ENCODE measurements at regions not wholly inside any gene's neighbourhood (a gene's known extent, or its start where the extent isn't known, plus 50 kb on each side); places are given as distances from the start of the nearest gene placed in this dataset.

GRCh38 chr11:11077898-11078297 is 220.0 kb upstream of the ZBED5 start:
- DNase-seq (ENCODE audit: low spot score) = no peak

DNA sequence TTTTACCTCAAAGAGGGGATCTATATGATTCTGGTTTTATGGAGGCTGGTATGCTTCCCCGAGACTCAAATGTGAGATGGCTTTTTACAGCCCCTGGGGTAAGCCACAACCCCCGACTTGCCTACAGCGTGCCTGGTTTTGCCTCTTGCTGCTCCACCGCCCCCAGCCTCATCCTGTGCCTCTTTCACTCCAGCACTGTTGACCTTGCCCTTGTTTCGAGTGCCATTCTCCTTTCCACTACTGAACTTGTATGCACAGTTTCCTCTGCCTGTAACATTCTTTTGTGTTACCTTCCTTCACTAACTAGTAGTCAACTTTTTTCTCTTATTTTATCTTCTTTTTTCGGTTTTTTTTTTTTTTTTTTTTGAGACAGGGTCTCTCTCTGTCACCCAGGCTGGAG is 219.0 kb upstream of the ZBED5 start:
- no peak for DNase-seq (ENCODE audit: low spot score)

DNA sequence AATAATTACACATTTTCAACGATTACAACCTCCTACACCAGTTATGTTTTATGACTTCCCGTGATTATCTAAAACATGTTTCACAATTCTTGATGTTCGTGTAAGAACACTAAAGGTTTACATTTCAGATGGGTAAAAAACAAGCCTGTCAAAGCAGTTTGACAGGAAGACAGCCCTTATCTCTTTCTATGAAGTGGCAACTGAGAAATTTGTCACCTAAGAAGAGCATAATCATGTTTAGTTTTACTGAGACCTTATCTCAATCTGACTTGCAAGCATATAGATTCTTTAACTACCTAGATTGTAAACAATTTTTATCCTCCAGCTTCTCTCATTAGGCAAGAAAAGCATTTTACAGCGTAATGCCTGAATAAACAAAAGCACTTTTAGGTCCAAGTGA is 218.4 kb upstream of the ZBED5 start:
- DNase-seq (ENCODE audit: low spot score) = no peak

GRCh38 chr11:11075515-11076171 is 217.8 kb upstream of the ZBED5 start:
- no peak for DNase-seq (ENCODE audit: low spot score)

- DNase-seq (ENCODE audit: low spot score) = no peak
These were observed 217.0 kb upstream of the ZBED5 start for GRCh38 chr11:11074686-11075335.

- no peak for DNase-seq (ENCODE audit: low spot score)
These were observed 216.1 kb upstream of the ZBED5 start for GRCh38 chr11:11073996-11074395.

- no peak for DNase-seq (ENCODE audit: low spot score)
These were observed 214.2 kb upstream of the ZBED5 start for GRCh38 chr11:11072067-11072466.

DNA sequence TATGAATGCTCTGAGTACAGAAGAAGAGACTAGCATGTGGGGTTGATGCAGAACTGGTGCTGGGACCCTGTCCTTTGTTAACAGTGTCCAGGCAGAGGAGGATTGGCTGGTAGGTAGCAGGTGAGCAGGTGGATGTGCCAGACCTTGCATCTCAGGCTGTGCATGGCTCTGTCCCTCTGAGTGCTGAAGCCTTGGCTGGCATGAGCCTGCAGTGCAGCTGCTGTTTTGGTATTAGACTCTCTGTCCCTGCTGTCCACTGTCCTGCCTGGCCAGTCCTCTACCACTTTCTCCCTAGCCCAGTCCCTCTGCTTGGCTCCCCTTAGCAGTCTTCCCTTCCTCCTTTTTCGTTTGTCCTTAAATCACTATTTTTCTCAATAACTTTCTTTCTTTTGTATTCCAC is 213.6 kb upstream of the ZBED5 start:
- no peak for DNase-seq (ENCODE audit: low spot score)

- no peak for DNase-seq (ENCODE audit: low spot score)
These were observed 213.1 kb upstream of the ZBED5 start for GRCh38 chr11:11070976-11071375.

DNA sequence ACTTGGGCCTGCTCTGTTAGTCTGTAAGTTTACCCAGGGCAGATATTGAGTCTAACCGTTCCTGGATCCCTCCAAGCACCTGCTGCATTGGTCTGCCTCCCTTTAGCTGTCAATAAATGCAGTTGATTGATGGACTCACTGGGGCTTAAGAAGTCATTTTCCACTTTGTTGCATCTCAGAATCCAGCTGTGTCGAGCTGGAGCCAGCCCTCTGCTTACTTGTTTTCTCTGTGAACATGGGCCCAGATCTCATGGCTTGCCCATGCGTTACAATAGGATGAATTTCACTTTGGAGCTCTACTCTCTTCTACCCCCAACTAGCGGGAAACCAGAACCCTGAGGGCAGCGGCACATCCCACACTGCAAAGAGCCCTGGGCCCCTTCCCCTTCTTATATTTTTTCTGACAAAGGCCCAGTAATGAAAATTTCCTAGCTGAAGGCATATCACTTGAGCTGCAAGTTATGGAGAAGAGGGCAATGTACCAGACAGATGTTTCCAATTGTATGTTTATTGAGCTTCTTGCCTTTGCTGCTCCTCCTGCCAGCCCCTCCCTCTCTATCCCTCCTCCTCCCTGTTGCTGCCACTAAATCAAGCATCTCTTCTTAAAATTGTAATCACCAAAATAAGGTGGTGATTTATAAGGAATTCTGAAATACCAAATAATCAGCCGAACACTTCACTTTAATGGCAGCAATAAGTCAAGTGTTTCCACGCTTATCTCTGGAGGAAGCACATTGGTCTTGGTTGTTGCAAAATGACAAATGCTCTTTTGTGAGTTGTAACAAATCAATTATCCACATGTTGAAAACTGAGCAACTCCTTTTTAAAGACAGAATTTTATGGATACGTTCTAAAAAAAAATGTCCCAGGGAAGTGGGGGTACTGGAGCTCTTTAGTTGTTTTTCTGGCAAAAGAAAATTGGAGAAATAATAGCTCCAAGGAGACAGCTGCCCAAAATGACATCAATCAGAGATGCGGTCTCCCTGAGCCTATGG is 212.3 kb upstream of the ZBED5 start:
- DNase-seq (ENCODE audit: low spot score) = no peak

DNA sequence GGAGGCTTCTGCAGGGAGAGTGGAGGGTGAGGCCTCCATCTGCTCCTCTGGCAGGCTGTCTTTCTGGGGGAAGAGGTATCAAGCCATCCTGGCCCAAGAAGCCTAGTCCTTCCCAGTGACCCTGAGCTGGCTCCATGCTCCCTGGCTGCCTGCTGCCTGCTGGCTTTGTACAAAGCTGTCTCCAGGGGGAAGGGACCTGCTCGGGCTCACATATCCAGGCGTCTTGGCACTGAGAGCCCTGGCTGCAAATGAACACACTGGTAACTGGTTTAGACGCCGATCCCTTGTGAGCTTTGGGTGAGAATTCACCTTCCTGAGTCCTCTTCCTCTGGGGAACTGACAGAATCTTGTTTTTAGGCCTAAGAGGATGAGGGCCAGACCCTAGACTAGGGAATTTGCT is 210.3 kb upstream of the ZBED5 start:
- no peak for DNase-seq (ENCODE audit: low spot score)

GRCh38 chr11:11065396-11065795 is 207.5 kb upstream of the ZBED5 start:
- no peak for DNase-seq (ENCODE audit: low spot score)

- no peak for DNase-seq (ENCODE audit: low spot score)
These were observed 199.6 kb upstream of the ZBED5 start for GRCh38 chr11:11057472-11057854.

- no peak for DNase-seq (ENCODE audit: low spot score)
These were observed 199.1 kb upstream of the ZBED5 start for GRCh38 chr11:11056749-11057471.

DNA sequence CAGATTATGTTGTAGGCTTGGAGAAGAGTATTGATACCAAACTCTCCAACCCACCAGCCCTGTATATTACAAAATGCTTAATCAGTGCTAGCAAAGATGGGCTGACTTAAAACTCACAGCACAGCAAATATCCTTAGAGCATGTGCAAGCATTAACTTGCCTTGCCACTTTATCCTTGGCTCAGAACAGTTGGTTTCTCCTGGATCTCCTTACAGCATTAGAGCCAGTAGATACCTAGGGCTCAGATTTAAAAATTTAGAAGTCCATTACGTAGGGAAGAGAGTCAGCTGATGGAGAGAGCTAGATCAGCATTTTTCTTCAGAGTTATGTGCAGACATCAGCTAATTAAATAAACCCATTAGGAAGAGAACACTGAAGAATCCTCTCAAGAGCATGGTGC is 198.5 kb upstream of the ZBED5 start:
- no peak for DNase-seq (ENCODE audit: low spot score)

DNA sequence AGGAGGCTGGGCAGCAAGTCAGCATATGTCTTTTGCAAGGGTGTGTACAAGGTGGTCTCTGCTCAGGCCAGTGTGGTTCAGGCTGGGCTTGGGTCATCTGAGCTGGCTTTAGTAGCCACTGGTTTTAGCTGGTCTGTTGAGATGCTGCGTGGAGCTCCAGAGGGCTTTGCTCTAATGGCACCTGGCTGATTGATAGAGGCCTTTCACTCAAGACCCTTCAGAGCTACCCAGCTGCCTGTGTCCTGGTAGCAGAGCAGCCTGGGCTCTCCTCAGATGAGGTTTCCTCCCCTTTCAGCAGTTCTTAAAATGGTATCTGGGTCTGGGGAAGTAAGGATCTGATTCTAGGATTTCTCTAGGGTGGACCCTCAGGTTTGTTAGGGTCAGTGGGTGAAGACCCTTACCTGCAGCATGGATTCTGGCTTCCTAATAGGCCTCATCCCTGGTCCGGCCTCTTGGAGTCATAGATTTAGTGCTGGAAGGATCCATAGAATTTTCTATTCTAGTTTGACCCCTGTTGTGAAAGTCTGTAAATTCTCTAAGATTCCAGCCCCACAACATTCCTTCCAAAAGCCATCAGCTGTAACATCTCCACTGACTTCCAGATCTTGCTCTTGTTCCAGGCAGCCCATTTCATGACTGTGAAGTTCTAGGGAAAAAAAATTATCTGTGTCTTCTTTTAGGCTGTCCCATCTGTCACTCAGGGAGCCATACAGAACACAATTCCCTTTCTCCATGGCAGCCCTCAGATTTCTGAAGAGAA is 190.2 kb upstream of the ZBED5 start:
- DNase-seq (ENCODE audit: low spot score) = no peak

GRCh38 chr11:11046781-11047180 is 188.9 kb upstream of the ZBED5 start:
- no peak for DNase-seq (ENCODE audit: low spot score)

GRCh38 chr11:11045156-11045930 is 187.5 kb upstream of the ZBED5 start:
- no peak for DNase-seq (ENCODE audit: low spot score)

GRCh38 chr11:11044137-11044855 is 186.4 kb upstream of the ZBED5 start:
- DNase-seq (ENCODE audit: low spot score) = no peak

- no peak for DNase-seq (ENCODE audit: low spot score)
These were observed 185.9 kb upstream of the ZBED5 start for GRCh38 chr11:11043721-11044120.
